ENCODE measurements at regions not wholly inside any gene's neighbourhood (a gene's known extent, or its start where the extent isn't known, plus 50 kb on each side); places are given as distances from the start of the nearest gene placed in this dataset.
"Not testable (repeated sequence)": the region's sequence is repeated elsewhere in the genome, so short reads cannot be mapped to it uniquely, and the experiment has no call there.

DNA sequence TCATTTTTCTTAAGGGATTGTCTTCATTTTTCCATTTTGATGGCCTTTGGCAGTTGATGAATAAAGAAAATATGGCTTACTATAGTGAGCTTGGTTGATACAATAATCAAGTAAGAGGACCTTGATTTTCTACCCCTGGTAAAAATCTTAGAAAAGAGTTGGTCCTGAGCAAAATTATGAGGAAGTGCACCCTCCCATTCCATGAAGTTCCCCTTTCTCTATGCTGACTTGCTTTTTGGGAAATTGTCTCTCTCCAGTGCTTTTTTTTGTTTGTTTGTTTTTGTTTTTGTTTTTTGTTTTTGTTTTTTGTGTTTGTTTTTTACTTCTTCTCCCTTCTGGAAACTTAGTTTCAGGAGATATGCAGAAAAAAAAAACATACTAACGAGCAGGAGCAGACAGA lies 449.2 kb upstream of the ACTBL2 start:
- DNase-seq, result no peak

GRCh38 chr5:57931352-57931751 lies 448.7 kb upstream of the ACTBL2 start:
- no peak for DNase-seq

- DNase-seq, result no peak
Measured at GRCh38 chr5:57929271-57929670, 446.7 kb upstream of the ACTBL2 start.

GRCh38 chr5:57923094-57923493 lies 440.5 kb upstream of the ACTBL2 start:
- DNase-seq, result not testable (repeated sequence)

DNA sequence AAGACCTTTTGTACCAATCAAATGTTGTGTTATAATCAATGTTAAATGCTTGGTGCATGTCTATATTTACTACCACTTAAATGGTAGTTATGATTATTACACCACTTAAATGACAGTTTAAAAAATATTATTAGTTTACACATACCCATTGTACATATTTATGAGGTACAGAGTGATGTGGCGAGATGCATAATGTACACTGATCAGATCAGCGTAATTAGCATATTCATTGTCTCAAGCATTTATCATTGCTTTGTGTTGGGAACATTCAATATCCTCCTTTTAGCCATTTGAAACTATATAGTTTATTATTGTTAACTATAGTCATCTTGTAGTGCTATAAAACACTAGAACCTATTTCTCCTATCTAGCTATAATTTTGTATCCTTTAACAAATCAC lies 434.4 kb upstream of the ACTBL2 start:
- no peak for DNase-seq

- DNase-seq, result no peak
Measured at GRCh38 chr5:57915536-57915935, 432.9 kb upstream of the ACTBL2 start.

- DNase-seq, result no peak
Measured at GRCh38 chr5:57911438-57911837, 428.8 kb upstream of the ACTBL2 start.

DNA sequence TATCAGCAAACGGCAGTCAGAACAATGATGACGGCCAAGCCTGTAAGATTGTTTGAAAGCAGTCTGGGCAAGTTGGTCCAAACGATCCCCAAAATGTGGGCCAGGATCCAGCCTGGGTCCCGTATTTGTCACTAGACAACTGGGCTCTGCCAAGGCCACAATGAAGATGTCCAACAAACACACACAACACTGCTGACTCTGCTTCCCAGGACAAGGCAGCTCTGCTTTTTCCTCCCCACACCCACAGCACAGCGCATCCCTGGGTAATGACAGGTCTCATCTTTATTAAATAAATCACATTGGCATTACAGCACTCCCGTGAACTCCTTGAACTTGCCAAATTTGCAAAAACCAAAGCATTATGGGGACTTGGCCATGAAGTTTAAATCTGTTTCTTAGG lies 424.1 kb upstream of the ACTBL2 start:
- DNase-seq, result no peak

DNA sequence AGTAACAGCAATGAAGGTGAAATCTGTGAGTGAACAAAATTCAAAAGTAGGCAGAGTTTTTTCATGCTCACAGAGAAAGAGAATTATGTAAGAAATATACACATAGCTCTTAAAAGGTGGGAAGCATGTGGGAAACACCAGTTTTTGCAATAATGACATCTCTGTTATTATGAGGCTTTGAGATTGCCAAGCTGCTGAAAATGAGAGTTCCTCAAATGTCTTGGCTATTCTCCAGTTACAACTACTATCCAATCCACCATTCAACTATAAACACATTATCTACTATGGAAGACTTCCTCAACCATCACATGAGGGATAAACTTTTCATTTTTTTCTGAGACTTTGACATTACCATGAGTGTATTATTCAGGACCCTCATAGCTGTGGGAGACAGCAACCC lies 420.8 kb upstream of the ACTBL2 start:
- no peak for DNase-seq

DNA sequence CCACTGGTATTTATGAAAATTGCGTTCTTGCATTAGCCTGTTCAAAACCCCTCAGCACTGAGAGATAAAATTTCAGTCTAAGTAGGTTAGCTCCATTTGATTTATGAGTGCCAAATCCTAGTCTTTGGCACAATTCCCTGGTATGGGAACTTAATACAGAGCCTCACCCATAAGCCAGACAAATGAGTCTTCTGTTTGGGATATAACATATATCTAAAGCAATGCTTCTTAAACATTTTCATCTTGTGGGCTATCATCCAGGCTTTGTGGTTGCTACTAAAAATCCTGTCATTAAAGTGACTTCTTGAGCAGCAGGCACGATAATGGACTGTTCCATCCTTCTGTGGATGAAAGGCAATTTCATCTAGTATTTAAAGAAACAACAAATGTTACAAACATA lies 419.5 kb upstream of the ACTBL2 start:
- DNase-seq, result no peak

- no peak for DNase-seq
Measured at GRCh38 chr5:57900381-57900944, 417.9 kb upstream of the ACTBL2 start.

DNA sequence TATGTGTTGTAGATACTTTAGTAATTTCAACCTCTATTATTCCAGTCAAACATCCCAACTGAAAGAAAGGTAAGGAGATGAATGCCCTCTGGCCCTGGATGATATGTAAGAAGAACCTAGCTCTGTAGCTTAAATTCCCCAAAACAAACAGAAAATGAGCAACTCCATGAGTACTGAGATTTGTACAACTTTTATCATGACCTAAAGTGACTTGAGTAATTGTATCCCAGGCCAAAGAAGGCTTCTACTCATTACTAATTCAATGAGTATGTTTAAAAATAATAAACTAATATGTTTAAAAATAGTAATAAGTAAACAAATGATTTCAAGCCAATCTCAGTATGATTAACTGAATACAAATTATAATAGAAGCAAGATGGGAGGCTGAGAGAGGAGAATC lies 414.0 kb upstream of the ACTBL2 start:
- DNase-seq, result no peak

GRCh38 chr5:57895766-57896165 lies 413.2 kb upstream of the ACTBL2 start:
- no peak for DNase-seq

- DNase-seq, result no peak
Measured at GRCh38 chr5:57893926-57894325, 411.3 kb upstream of the ACTBL2 start.

GRCh38 chr5:57891443-57891842 lies 408.8 kb upstream of the ACTBL2 start:
- DNase-seq, result no peak

GRCh38 chr5:57889558-57889957 lies 406.9 kb upstream of the ACTBL2 start:
- no peak for DNase-seq

- DNase-seq, result peak in 1 of 2 experiments; percentile 8
Measured at GRCh38 chr5:57887851-57888621, 405.4 kb upstream of the ACTBL2 start.

DNA sequence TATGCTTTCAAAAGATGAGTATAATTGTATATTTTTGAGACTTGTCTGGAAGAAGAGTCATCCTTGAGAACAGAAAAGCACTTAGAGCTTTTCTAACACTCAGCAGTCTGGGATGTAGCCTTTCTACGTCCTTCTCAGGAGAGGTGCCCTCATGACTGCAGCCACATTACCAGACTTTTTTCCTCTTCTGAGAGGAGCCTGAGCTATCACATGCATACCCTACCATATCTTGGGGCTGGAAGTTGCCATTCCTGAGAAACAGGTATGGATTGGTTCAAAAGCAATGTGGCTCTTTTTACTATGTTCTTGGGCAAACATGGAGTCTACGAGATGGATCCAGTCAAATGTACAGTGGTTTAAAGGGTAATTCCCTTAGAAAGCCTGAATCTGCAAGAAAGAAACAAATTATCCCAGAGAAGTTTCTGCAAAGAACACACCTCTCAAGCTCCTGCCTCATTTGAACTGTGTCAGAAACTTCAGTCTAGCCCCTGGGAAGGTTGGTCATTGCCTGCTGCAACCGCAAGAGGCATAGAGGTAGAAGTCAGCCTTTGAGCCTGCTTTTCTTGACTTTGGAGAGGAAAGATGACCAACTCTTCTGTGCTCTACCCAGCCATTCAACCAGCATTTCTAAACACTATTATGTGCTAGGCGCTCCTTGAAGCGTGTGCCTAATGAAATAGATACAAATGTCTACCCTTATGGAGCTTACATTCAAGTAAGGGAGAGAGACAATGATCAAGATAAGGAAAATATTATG lies 401.9 kb upstream of the ACTBL2 start:
- no peak for DNase-seq

- DNase-seq, result no peak
Measured at GRCh38 chr5:57880216-57880615, 397.6 kb upstream of the ACTBL2 start.

- no peak for DNase-seq
Measured at GRCh38 chr5:57878301-57878722, 395.7 kb upstream of the ACTBL2 start.

DNA sequence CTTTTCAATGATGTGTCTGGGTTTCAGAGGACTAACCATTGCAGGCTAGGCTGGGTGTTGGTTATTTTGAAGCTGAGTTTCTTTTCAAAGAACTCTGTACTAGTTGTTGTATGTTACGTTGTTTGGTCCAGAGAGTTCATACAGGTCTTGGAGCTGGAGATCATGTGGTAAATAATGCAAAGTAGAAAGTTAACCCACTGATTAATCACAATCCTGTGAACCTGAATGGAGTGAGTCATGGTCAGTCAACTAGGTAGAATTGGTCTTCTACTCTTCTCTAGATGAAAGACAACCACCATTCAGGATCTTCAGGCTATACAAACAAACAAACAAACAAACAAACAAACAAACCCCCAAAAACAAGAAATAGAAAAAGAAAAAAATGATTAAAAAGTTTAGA lies 388.9 kb upstream of the ACTBL2 start:
- DNase-seq, result no peak

GRCh38 chr5:57870267-57870666 lies 387.7 kb upstream of the ACTBL2 start:
- not testable (repeated sequence) for DNase-seq

DNA sequence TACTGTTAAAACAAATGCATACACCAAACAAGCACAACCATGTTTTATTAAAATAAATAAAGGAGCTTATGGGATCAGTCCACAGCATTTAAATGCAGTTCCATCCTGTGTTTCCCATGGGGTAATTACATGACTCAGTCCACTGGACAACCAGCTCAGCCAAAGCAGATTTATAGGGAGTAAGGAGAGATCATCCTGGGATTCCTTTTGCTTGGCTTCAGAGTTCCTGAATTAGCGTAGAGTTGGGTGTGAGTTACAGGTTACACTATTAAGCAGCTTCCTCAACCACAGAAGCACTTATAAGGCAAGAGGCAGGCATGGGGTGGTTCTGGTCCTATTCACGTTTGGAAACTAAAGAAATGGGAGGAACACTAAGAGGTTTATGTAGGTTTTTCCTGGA lies 381.1 kb upstream of the ACTBL2 start:
- DNase-seq, result no peak

GRCh38 chr5:57862942-57863341 lies 380.3 kb upstream of the ACTBL2 start:
- DNase-seq, result no peak
